ENCODE measurements at regions not wholly inside any gene's neighbourhood (a gene's known extent, or its start where the extent isn't known, plus 50 kb on each side); places are given as distances from the start of the nearest gene placed in this dataset.

DNA sequence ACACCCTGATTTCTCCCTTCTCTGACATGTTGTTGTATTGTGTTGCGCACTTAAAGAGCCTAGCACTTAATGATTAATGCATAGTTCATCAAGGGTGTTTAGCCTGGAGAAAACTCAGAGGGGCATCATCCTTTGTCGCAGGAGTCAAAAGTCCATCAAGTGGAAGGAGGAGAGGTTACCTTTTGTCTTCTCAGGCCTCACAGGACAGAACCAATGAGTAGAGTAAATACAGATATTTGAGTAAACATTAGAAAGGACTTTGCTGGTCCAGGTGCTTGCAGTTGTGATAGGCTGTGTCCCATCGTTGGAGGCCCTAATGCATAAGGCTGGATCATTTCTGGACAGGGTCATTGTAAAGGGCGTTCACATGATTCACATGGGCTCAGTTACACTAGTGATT lies 430.9 kb downstream of the PCNX1 start:
- no peak overlapping the region for H3K27ac Mint-ChIP-seq

More for the DNA sequence above, 430.9 kb downstream of the PCNX1 start:
- Mint-ChIP-seq H3K36me3 (ENCODE audit: low read depth) (peaks cover 9% of the 10 kb centered on the region), H3K4me1 (peaks cover 12% of the 10 kb centered on the region; the same call in 2 of the 3 replicates), H3K27me3 (ENCODE audit: insufficient read depth, low read depth, poor library complexity) (peaks cover 2% of the 10 kb centered on the region), H3K9me3 (no peaks in the 10 kb centered on the region; the same call in 1 of the 3 replicates), H3K4me3 (no peak overlapping the region)
- Histone ChIP-seq H3K4me3 (no peak overlapping the region), H3K9me2 (ENCODE audit: insufficient read depth) (0 out of 2 replicates have a peak, but pooled peaks cover 8% of the 10 kb centered on the region), H3K36me3 (ENCODE audit: insufficient read depth) (no peaks in the 10 kb centered on the region), H3F3A (replicated peaks; ENCODE audit: low read depth) (no peaks in the 10 kb centered on the region), H2AFZ (no peak overlapping the region), H3K4me1 (ENCODE audit: insufficient read depth) (peaks cover 4% of the 10 kb centered on the region; the same call in 1 of the 2 replicates), H3K27ac (ENCODE audit: low read depth) (no peak overlapping the region), H3K4me2 (no peak overlapping the region), H3K27me3 (ENCODE audit: insufficient read depth) (no peaks in the 10 kb centered on the region), H4K20me1 (replicated peaks; ENCODE audit: insufficient read depth) (peaks cover 22% of the 10 kb centered on the region), H3K79me2 (replicated peaks; ENCODE audit: insufficient read depth) (peaks cover 100% of the 10 kb centered on the region)
- ATAC-seq: no peak
- no peak for TF ChIP-seq ZNF331 (CRISPR knock-in tag; IDR thresholded peaks at IDR 0.05; ENCODE audit: low read depth)
- no peak for TF ChIP-seq STAT1 (IDR thresholded peaks at IDR 0.05; ENCODE audit: unreplicated experiment)
- TF ChIP-seq JUNB (IDR thresholded peaks at IDR 0.05; ENCODE audit: unreplicated experiment): no peak
- TF ChIP-seq, protein P1, sequence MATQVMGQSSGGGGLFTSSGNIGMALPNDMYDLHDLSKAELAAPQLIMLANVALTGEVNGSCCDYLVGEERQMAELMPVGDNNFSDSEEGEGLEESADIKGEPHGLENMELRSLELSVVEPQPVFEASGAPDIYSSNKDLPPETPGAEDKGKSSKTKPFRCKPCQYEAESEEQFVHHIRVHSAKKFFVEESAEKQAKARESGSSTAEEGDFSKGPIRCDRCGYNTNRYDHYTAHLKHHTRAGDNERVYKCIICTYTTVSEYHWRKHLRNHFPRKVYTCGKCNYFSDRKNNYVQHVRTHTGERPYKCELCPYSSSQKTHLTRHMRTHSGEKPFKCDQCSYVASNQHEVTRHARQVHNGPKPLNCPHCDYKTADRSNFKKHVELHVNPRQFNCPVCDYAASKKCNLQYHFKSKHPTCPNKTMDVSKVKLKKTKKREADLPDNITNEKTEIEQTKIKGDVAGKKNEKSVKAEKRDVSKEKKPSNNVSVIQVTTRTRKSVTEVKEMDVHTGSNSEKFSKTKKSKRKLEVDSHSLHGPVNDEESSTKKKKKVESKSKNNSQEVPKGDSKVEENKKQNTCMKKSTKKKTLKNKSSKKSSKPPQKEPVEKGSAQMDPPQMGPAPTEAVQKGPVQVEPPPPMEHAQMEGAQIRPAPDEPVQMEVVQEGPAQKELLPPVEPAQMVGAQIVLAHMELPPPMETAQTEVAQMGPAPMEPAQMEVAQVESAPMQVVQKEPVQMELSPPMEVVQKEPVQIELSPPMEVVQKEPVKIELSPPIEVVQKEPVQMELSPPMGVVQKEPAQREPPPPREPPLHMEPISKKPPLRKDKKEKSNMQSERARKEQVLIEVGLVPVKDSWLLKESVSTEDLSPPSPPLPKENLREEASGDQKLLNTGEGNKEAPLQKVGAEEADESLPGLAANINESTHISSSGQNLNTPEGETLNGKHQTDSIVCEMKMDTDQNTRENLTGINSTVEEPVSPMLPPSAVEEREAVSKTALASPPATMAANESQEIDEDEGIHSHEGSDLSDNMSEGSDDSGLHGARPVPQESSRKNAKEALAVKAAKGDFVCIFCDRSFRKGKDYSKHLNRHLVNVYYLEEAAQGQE (IDR thresholded peaks at IDR 0.05; ENCODE audit: unreplicated experiment): no peak
- TF ChIP-seq EZH2 (IDR thresholded peaks at IDR 0.05; ENCODE audit: low read depth, unreplicated experiment): no peak
- TF ChIP-seq, protein P2, sequence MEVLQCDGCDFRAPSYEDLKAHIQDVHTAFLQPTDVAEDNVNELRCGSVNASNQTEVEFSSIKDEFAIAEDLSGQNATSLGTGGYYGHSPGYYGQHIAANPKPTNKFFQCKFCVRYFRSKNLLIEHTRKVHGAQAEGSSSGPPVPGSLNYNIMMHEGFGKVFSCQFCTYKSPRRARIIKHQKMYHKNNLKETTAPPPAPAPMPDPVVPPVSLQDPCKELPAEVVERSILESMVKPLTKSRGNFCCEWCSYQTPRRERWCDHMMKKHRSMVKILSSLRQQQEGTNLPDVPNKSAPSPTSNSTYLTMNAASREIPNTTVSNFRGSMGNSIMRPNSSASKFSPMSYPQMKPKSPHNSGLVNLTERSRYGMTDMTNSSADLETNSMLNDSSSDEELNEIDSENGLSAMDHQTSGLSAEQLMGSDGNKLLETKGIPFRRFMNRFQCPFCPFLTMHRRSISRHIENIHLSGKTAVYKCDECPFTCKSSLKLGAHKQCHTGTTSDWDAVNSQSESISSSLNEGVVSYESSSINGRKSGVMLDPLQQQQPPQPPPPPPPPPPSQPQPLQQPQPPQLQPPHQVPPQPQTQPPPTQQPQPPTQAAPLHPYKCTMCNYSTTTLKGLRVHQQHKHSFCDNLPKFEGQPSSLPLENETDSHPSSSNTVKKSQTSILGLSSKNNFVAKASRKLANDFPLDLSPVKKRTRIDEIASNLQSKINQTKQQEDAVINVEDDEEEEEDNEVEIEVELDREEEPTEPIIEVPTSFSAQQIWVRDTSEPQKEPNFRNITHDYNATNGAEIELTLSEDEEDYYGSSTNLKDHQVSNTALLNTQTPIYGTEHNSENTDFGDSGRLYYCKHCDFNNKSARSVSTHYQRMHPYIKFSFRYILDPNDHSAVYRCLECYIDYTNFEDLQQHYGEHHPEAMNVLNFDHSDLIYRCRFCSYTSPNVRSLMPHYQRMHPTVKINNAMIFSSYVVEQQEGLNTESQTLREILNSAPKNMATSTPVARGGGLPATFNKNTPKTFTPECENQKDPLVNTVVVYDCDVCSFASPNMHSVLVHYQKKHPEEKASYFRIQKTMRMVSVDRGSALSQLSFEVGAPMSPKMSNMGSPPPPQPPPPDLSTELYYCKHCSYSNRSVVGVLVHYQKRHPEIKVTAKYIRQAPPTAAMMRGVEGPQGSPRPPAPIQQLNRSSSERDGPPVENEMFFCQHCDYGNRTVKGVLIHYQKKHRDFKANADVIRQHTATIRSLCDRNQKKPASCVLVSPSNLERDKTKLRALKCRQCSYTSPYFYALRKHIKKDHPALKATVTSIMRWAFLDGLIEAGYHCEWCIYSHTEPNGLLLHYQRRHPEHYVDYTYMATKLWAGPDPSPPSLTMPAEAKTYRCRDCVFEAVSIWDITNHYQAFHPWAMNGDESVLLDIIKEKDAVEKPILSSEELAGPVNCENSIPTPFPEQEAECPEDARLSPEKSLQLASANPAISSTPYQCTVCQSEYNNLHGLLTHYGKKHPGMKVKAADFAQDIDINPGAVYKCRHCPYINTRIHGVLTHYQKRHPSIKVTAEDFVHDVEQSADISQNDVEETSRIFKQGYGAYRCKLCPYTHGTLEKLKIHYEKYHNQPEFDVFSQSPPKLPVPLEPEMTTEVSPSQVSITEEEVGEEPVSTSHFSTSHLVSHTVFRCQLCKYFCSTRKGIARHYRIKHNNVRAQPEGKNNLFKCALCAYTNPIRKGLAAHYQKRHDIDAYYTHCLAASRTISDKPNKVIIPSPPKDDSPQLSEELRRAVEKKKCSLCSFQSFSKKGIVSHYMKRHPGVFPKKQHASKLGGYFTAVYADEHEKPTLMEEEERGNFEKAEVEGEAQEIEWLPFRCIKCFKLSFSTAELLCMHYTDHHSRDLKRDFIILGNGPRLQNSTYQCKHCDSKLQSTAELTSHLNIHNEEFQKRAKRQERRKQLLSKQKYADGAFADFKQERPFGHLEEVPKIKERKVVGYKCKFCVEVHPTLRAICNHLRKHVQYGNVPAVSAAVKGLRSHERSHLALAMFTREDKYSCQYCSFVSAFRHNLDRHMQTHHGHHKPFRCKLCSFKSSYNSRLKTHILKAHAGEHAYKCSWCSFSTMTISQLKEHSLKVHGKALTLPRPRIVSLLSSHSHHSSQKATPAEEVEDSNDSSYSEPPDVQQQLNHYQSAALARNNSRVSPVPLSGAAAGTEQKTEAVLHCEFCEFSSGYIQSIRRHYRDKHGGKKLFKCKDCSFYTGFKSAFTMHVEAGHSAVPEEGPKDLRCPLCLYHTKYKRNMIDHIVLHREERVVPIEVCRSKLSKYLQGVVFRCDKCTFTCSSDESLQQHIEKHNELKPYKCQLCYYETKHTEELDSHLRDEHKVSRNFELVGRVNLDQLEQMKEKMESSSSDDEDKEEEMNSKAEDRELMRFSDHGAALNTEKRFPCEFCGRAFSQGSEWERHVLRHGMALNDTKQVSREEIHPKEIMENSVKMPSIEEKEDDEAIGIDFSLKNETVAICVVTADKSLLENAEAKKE (CRISPR knock-in tag; IDR thresholded peaks at IDR 0.05): no peak
- no peak for TF ChIP-seq POLR2AphosphoS5 (IDR thresholded peaks at IDR 0.05; ENCODE audit: low read depth)
- TF ChIP-seq CREB1 (CRISPR knock-in tag; IDR thresholded peaks at IDR 0.05; ENCODE audit: low read depth): no peak
- TF ChIP-seq, protein P3, sequence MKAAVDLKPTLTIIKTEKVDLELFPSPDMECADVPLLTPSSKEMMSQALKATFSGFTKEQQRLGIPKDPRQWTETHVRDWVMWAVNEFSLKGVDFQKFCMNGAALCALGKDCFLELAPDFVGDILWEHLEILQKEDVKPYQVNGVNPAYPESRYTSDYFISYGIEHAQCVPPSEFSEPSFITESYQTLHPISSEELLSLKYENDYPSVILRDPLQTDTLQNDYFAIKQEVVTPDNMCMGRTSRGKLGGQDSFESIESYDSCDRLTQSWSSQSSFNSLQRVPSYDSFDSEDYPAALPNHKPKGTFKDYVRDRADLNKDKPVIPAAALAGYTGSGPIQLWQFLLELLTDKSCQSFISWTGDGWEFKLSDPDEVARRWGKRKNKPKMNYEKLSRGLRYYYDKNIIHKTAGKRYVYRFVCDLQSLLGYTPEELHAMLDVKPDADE (IDR thresholded peaks at IDR 0.05): no peak
- TF ChIP-seq ZNF114 (CRISPR knock-in tag; IDR thresholded peaks at IDR 0.05): no peak
- TF ChIP-seq, protein P4, sequence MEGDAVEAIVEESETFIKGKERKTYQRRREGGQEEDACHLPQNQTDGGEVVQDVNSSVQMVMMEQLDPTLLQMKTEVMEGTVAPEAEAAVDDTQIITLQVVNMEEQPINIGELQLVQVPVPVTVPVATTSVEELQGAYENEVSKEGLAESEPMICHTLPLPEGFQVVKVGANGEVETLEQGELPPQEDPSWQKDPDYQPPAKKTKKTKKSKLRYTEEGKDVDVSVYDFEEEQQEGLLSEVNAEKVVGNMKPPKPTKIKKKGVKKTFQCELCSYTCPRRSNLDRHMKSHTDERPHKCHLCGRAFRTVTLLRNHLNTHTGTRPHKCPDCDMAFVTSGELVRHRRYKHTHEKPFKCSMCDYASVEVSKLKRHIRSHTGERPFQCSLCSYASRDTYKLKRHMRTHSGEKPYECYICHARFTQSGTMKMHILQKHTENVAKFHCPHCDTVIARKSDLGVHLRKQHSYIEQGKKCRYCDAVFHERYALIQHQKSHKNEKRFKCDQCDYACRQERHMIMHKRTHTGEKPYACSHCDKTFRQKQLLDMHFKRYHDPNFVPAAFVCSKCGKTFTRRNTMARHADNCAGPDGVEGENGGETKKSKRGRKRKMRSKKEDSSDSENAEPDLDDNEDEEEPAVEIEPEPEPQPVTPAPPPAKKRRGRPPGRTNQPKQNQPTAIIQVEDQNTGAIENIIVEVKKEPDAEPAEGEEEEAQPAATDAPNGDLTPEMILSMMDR (conservative IDR thresholded peaks at IDR 0.05; ENCODE audit: low read depth in 2 of 2): no peak
- no peak for TF ChIP-seq EZH2phosphoT487 (IDR thresholded peaks at IDR 0.05; ENCODE audit: unreplicated experiment)
- TF ChIP-seq NANOG (IDR thresholded peaks at IDR 0.05; ENCODE audit: borderline replicate concordance): no peak
- no peak for DNase-seq (ENCODE audit: low spot score)

All from GM23338 (cell line).